ENCODE measurements at regions not wholly inside any gene's neighbourhood (a gene's known extent, or its start where the extent isn't known, plus 50 kb on each side); places are given as distances from the start of the nearest gene placed in this dataset.

GRCh38 chr5:148012801-148013200 is 51.0 kb upstream of the SPINK5 start:
- DNase-seq (ENCODE audit: low spot score) = no peak

DNA sequence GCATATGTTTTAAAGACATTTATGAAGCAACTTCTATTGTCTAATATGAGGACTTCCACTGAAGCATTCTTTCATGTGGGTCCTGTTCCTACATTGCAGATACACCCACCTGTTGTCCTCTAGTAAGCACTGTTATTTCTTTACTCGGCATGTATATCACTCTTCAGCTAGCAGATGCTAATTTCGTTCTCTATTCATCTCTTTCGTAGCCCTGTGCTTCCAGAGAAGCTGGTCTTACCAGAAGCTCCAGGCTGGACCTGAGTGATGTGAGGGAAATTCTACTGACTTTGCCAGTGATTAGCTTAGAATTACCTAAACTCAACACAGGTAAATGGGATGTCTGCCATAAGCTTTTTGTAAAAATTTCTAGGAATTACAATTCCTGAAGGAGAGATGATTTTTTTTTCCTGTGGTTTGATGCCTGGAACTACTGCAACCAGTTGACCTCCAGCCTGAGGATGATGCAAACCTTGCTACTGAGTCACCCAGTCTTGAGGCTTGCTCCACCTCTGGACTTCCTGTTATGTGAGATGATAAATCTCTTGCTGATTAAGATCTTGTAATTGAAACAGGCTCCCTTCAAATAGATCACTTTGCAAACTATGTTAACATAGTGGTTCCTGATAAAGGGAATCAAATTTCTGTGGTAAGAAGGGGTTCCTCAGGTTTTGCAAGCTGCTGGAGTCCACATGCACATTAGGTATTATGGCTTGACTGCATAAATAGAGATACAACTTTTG is 52.2 kb upstream of the SPINK5 start:
- DNase-seq (ENCODE audit: low spot score) = no peak

DNA sequence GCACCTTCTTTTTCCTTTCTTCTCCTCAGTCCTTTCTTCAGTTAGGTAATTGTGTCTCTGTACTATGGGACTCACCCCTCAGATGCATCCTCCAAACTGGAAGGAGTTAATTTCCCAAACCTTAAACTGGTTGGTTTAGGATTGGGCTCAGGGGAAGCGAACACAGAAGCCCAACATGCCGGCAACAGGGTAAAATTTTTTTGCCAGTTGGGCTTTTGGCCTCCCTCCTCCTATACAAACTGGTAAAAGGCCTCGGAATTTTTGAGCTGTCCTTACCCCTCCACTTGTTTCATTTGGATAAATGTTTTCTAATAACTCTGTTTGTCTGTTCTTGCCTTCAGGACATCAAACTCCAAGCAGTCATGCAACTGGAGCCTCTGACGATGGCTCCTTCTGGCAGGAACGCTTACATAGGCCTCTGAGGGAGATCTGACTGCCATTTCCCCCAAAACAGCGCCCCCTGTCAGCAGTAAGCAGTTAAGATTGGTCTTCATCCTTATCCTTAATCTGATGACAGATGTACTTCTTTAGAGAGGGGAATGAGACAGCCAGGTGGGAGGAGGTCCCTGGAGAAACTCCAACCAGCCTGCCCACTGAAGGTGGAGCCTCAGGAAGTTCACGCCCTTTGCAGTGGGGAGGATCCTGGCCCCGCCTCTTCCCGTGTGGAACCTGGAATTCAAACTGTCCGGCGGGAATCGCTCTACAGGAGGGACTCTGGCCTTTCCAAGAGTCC is 57.8 kb upstream of the SPINK5 start:
- DNase-seq (ENCODE audit: low spot score) = no peak

DNA sequence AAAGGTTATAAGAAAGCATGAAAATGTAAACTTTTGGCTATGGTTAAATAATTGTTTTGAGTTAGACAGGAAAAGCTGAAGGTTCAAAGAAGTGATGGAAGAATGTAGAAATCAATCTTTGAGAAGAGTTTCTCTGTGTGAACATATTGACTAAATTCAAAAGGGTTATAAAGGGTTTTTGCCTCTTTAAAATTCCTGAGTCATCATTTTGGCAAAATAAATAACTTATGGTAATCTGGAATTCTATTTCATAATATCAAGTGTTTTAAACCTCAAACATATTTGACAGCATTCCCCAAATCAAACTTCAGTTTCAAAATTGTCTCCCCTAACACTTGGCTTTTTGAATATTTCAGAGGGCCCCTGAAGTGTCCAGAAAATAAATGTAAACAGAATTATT is 60.6 kb upstream of the SPINK5 start:
- DNase-seq (ENCODE audit: low spot score) = no peak

GRCh38 chr5:148002451-148002850 is 61.3 kb upstream of the SPINK5 start:
- no peak for DNase-seq (ENCODE audit: low spot score)

GRCh38 chr5:148000036-148000435 is 63.7 kb upstream of the SPINK5 start:
- DNase-seq (ENCODE audit: low spot score) = no peak

DNA sequence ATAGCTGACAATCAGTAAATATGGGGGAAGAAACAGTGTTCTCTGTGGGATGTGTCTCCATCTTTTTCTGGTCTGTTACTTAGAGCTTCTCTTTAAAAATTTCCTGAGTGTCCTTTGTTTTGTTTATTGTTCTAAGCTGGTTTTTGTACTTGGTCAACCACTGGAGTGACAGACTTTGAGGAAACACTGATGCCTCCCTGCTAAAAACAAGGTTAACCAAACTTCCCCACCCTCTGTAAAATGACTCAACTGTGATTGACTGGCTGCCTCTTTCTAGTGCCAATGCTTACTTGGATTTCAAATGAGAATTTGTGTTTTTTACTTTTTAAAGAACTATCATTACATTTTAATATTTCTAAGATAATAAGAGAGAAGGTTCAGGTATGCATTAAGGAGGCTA is 65.1 kb upstream of the SPINK5 start:
- no peak for DNase-seq (ENCODE audit: low spot score)

- DNase-seq (ENCODE audit: low spot score) = no peak
These were observed 66.3 kb upstream of the SPINK5 start for GRCh38 chr5:147997486-147997885.

- DNase-seq (ENCODE audit: low spot score) = no peak
These were observed 67.4 kb upstream of the SPINK5 start for GRCh38 chr5:147996379-147996778.

GRCh38 chr5:147995846-147996245 is 67.9 kb upstream of the SPINK5 start:
- no peak for DNase-seq (ENCODE audit: low spot score)

DNA sequence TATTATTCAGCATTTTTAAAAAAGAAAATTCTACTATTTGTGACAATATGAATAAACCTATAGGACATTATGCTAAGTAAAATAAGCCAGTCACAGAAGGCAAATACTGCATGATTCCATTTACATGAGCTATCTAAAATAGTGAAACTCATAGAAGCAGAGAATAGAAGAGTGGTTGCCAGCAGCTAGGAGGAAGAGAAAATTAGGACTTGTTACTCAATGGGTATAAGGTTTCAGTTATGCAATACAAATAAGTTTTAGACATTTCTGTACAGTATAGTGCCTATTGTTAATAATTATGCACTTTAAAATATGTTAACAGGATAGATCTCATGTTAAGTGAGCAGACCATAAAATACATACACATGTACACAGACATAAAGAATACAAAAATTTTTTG is 73.8 kb upstream of the SPINK5 start:
- no peak for DNase-seq (ENCODE audit: low spot score)

- DNase-seq (ENCODE audit: low spot score) = no peak
These were observed 74.5 kb upstream of the SPINK5 start for GRCh38 chr5:147989239-147989638.

DNA sequence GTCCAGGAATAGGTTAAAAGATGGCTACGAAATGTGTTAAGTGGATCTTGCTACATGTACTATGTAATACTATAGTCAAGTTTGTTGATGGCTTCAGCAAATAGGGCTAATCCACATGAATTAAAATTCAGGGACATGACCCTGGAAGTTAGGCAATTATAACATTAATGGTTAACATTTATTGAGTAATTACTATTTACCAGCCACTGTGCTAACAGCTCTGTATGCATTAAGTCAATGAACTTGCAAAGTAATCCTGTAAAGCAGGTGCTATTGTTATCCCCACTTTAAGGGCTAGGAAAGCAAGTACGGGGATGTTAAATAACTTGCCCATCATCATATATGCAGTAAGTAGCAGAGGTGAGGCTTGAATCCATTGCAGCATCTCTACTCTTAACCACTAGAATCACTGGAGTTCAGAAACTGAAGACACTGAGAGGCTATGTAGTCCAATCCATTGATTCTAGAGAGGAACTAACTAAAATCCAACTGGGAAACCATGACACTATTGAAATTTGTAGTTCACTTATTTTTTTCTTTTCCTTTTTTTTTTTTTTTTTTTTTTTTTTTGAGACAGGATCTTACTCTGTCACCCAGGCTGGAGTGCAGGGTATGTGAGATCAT is 77.5 kb upstream of the SPINK5 start:
- DNase-seq (ENCODE audit: low spot score) = no peak

DNA sequence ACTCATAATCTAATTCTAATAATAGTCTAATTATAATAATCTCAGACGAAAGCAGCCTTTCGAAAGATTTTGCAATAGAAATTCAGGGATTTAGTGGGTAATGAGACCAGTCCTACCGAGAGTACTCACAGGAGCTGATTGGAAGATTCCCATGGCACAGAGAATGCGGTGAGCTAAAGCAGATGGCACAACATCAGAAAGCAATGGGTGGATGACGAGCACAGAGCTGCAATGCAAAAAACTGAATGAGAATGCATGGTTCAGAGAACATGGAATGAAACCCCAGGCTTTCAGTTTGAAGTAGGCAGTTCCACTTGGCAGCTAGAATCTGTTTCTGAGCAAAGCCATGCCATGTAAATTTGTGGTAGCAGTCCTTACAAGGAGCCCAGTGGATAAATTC is 78.2 kb upstream of the SPINK5 start:
- DNase-seq (ENCODE audit: low spot score) = peak; percentile 3

DNA sequence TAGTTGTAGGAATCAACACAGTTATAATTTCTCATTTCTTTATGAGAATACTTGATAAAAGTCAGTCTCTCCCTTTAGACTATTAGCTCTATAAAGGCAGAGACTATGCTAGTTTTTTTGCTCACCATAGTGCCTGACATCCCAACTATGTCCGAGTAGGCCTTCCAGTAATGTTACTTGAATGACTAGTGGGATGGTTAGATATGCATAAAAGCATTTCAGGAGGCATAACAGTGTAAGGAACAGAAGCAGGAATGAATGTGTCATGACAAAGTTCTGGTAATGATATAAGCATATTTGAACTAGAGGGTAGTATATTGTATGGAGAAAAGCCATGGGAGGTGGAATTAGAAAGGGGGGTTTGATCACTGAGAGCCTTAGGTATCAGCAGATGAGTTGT is 77.4 kb upstream of the C5orf46 start:
- DNase-seq (ENCODE audit: low spot score) = no peak

- DNase-seq (ENCODE audit: low spot score) = no peak
These were observed 74.7 kb upstream of the C5orf46 start for GRCh38 chr5:147981074-147981473.

- DNase-seq (ENCODE audit: low spot score) = no peak
These were observed 73.4 kb upstream of the C5orf46 start for GRCh38 chr5:147979761-147980160.

DNA sequence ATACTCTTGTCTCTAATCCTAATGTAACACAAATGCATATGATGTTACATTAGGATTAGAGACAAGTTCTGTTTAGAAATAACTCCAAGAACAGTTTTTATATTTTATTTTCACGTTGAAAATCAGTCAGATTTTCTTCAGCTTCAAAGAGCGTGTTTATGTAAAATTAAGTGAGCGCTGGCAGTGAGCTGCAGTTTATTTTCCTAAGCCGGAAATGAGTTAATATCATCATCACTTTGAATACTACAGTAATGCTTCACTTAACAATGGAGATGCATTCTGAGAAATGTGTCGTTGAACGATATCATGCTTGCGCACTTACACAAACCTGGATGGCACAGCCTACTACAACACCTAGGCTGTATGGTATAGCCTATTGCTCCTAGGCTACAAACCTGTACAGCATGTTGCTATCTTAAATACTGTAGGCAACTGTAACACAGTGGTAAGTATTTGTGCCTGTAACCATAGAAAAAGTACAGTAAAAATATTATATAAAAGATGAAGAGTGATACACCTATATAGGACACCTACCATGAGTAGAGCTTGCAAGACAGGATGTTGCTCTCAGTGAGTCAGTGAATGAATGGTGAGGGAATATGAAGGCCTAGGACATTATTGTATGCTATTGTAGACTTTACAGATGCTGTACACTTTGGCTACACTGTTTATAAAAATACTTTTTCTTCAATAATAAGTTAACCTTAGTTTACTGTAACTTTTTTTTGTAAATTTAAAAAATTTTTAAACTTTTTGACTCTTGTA is 65.9 kb upstream of the C5orf46 start:
- no peak for DNase-seq (ENCODE audit: low spot score)

GRCh38 chr5:147971472-147971871 is 65.1 kb upstream of the C5orf46 start:
- no peak for DNase-seq (ENCODE audit: low spot score)

DNA sequence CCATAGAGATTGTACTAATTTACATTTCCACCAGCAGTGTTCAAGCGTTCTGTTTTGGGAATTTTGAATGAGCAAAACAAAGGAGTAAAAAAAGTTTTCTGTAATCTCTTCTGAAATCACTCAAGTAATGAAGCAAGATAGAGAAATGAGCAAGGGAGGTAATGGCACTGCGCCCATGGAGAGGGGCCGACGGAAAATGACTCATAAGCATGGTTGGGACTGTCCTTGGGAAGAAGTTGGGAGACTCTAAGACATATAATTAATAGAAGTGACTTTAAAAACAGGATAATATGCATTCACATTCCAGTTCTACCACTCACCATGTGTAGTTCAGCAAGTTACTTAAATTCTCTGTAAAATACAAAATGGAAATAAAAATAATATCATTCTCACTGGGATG is 62.5 kb upstream of the C5orf46 start:
- no peak for DNase-seq (ENCODE audit: low spot score)

DNA sequence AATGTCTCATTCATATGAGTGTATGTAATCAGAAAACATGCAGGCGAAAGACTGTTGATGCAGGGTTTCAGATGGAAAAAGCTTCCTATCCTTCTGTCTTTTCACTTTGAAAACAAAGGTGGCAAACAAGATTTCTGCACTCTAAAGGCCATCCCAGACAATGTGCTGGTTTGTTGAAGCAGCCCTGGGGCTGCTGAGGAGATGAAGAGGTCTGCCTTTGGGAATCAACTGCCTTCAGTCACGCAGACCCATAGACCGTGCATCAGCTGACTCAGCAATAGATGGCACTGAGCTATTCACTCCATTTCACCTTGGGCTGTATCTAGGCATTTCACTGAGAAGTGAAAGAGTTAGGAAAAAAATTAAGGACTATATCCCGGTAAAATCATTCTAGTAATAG is 60.5 kb upstream of the C5orf46 start:
- no peak for DNase-seq (ENCODE audit: low spot score)

- no peak for DNase-seq (ENCODE audit: low spot score)
These were observed 60.0 kb upstream of the C5orf46 start for GRCh38 chr5:147966326-147966725.

- DNase-seq (ENCODE audit: low spot score) = no peak
These were observed 59.4 kb upstream of the C5orf46 start for GRCh38 chr5:147965715-147966114.

All from Ammon's horn (tissue), 1 donor.